CD14-positive monocyte (primary cell): ENCODE measurements at regions not wholly inside any gene's neighbourhood (a gene's known extent, or its start where the extent isn't known, plus 50 kb on each side); places are given as distances from the start of the nearest gene placed in this dataset.

Source experiments
- DNase-seq, 3 donors: peaks; one replicate each; pipeline ENCODE4 v3.0.0-alpha.2; 2011 to 2022
- H2AFZ ChIP-seq: 2 replicates; pipeline ENCODE4 v1.6.0; 2012; ENCODE audit warnings: mild to moderate bottlenecking, low read depth, low read length, inconsistent platforms; ENCODE audit not compliant: insufficient read depth, poor library complexity, severe bottlenecking
- H3K27ac ChIP-seq, 2 donors: 1 replicate in 1 of 2; 2 replicates in 1 of 2; pipeline ENCODE4 v1.5.1; 2012 to 2013; ENCODE audit warnings: low read length in 2 of 2, control low read depth in 1 of 2, inconsistent platforms in 1 of 2, low read depth in 1 of 2, mild to moderate bottlenecking in 1 of 2
- H3K27me3 ChIP-seq, 2 donors: one replicate each; pipeline versions ENCODE4 v1.6.0 to v1.6.1; 2011 to 2013; ENCODE audit warnings: low read length in 2 of 2; ENCODE audit not compliant: control insufficient read depth in 2 of 2, insufficient read depth in 2 of 2
- H3K36me3 ChIP-seq, 2 donors: replicated peaks in 1 of 2; 1 replicate in 1 of 2; 2 replicates in 1 of 2; pipeline versions ENCODE4 v1.5.1 to v1.6.1; 2012 to 2013; ENCODE audit warnings: low read length in 2 of 2, control low read depth in 1 of 2, inconsistent platforms in 1 of 2, mild to moderate bottlenecking in 1 of 2; ENCODE audit not compliant: insufficient read depth in 2 of 2, control insufficient read depth in 1 of 2
- H3K4me1 ChIP-seq, 2 donors: 1 replicate in 1 of 2; 2 replicates in 1 of 2; pipeline versions ENCODE4 v1.5.1 to v1.6.1; 2012 to 2013; ENCODE audit warnings: low read length in 2 of 2, control low read depth in 1 of 2, inconsistent platforms in 1 of 2, mild to moderate bottlenecking in 1 of 2, moderate library complexity in 1 of 2; ENCODE audit not compliant: insufficient read depth in 2 of 2, control insufficient read depth in 1 of 2
- H3K4me2 ChIP-seq: replicated peaks from 2 replicates; pipeline ENCODE3; 2012; ENCODE audit warnings: low read length, moderate library complexity, mild to moderate bottlenecking; ENCODE audit not compliant: poor library complexity, severe bottlenecking; ENCODE audit errors: extremely low read depth
- H3K4me3 ChIP-seq, 3 experiments: fragments of 200-600 bp in 1 of 3; sonication (generic) in 1 of 3; replicated peaks in 1 of 3; 1 replicate in 2 of 3; 2 replicates in 1 of 3; pipeline ENCODE4 v1.5.1; 2011 to 2013; ENCODE audit warnings: low read length in 3 of 3, mild to moderate bottlenecking in 3 of 3, control low read depth in 2 of 3, low read depth in 2 of 3, inconsistent platforms in 1 of 3, moderate library complexity in 1 of 3
- H3K79me2 ChIP-seq: 2 replicates; pipeline ENCODE4 v1.6.0; 2012; ENCODE audit warnings: mild to moderate bottlenecking, control low read depth, inconsistent platforms, low read length, moderate library complexity; ENCODE audit not compliant: insufficient read depth
- H3K9ac ChIP-seq: 2 replicates; pipeline ENCODE4 v1.6.0; 2017; ENCODE audit warnings: low read length, mild to moderate bottlenecking; ENCODE audit not compliant: insufficient read depth, poor library complexity, severe bottlenecking
- H3K9me3 ChIP-seq, 2 donors: replicated peaks in 1 of 2; 1 replicate in 1 of 2; 2 replicates in 1 of 2; pipeline versions ENCODE4 v1.5.1 to v1.6.1; 2012 to 2013; ENCODE audit warnings: low read length in 2 of 2, control low read depth in 1 of 2; ENCODE audit not compliant: control insufficient read depth in 1 of 2, insufficient read depth in 1 of 2
- H4K20me1 ChIP-seq: 2 replicates; pipeline ENCODE4 v1.6.0; 2012; ENCODE audit warnings: mild to moderate bottlenecking, low read length, control low read depth, moderate library complexity; ENCODE audit not compliant: insufficient read depth
- H3K27ac Mint-ChIP-seq, 7 donors: one replicate each; pipeline ENCODE4 v1.8.0; 2020; ENCODE audit warnings: mild to moderate bottlenecking in 7 of 7, mixed read lengths in 7 of 7, moderate library complexity in 6 of 7, inconsistent platforms in 2 of 7
- H3K27me3 Mint-ChIP-seq, 3 donors: one replicate each; pipeline ENCODE4 v1.8.0; 2021 to 2022; ENCODE audit warnings: low read depth in 3 of 3, mild to moderate bottlenecking in 3 of 3, mixed read lengths in 3 of 3, moderate library complexity in 3 of 3, inconsistent platforms in 1 of 3
- H3K36me3 Mint-ChIP-seq, 2 donors: one replicate each; pipeline ENCODE4 v1.8.0; 2020; ENCODE audit warnings: mixed read lengths in 2 of 2, inconsistent platforms in 1 of 2, mild to moderate bottlenecking in 1 of 2
- H3K4me1 Mint-ChIP-seq: one replicate; pipeline ENCODE4 v1.8.0; 2020; ENCODE audit warnings: mild to moderate bottlenecking, mixed read lengths
- H3K4me3 Mint-ChIP-seq, 2 donors: one replicate each; pipeline ENCODE4 v1.8.0; 2020; ENCODE audit warnings: mild to moderate bottlenecking in 2 of 2, mixed read lengths in 2 of 2, moderate library complexity in 1 of 2
- H3K9me3 Mint-ChIP-seq, 7 donors: one replicate each; pipeline ENCODE4 v1.8.0; 2020 to 2022; ENCODE audit warnings: mixed read lengths in 7 of 7, mild to moderate bottlenecking in 6 of 7, moderate library complexity in 6 of 7, inconsistent platforms in 2 of 7
- WGBS: methylation state at CpG from one replicate; pipeline ENCODE4 v1.1.5; 2013; ENCODE audit warnings: missing lambda C conversion rate; ENCODE audit not compliant: insufficient coverage; 5-methylcytosine and 5-hydroxymethylcytosine counted together
- intact Hi-C, 2 donors: fragments of 100-400 bp; cut with micrococcal nuclease; formaldehyde crosslinking; loops; one replicate each; pipeline versions ENCODE4 v1.15.0 to v1.15.1; 2023
- TF ChIP-seq, protein P1 (sequence below): fragments of 200-600 bp; IDR thresholded peaks from one replicate; pipeline ENCODE4 v1.8.0; 2022; ENCODE audit warnings: antibody characterized with exemption, mild to moderate bottlenecking

DNA sequence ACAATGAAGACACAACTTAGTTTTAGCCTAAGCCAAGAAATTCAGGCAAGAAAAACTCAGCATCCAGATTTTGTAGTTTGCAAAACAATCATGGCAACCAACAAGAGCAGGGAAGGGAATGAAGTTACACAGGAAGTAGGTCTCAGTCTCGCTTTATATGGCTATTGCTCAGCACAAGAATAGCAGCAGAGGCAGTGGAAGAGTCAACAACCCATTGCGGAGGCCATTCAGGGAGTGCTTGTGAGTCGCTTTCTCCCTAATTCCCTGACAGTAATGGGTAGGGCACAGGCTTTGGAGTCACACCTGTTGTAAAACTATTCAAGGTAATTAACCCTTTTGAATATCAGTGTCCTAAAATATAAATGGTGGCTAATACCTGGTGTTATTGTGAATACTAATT lies 238.5 kb downstream of the HDGFL1 start:
- H3K36me3 ChIP-seq = no peaks in the 10 kb centered on the region
- H4K20me1 ChIP-seq = no peaks in the 10 kb centered on the region
- H3K27me3 ChIP-seq = no peaks in the 10 kb centered on the region
- H3K9ac ChIP-seq = no peak overlapping the region
- H3K4me2 ChIP-seq = no peak overlapping the region
- no peak overlapping the region for H3K27ac ChIP-seq
- no peaks in the 10 kb centered on the region for H3K4me1 ChIP-seq
- Mint-ChIP-seq H3K27ac (no peak overlapping the region), H3K4me1 (no peaks in the 10 kb centered on the region), H3K4me3 (no peak overlapping the region), H3K36me3 (no peaks in the 10 kb centered on the region), H3K27me3 (peaks cover 0 to 5% (median 1%) of the 10 kb centered on the region in 3 donors), H3K9me3 (peaks cover 0 to 7% (median 2%) of the 10 kb centered on the region in 7 donors)
- no peaks in the 10 kb centered on the region for H3K79me2 ChIP-seq
- H3K4me3 ChIP-seq = no peak overlapping the region
- intact Hi-C loops = no loop called here
- H2AFZ ChIP-seq = no peak overlapping the region
- DNase-seq = no peak
- no peaks in the 10 kb centered on the region for H3K9me3 ChIP-seq
- WGBS = 71% methylated on average over 1 of the region's 3 CpGs
- TF ChIP-seq, protein P1, sequence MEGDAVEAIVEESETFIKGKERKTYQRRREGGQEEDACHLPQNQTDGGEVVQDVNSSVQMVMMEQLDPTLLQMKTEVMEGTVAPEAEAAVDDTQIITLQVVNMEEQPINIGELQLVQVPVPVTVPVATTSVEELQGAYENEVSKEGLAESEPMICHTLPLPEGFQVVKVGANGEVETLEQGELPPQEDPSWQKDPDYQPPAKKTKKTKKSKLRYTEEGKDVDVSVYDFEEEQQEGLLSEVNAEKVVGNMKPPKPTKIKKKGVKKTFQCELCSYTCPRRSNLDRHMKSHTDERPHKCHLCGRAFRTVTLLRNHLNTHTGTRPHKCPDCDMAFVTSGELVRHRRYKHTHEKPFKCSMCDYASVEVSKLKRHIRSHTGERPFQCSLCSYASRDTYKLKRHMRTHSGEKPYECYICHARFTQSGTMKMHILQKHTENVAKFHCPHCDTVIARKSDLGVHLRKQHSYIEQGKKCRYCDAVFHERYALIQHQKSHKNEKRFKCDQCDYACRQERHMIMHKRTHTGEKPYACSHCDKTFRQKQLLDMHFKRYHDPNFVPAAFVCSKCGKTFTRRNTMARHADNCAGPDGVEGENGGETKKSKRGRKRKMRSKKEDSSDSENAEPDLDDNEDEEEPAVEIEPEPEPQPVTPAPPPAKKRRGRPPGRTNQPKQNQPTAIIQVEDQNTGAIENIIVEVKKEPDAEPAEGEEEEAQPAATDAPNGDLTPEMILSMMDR = no peak

DNA sequence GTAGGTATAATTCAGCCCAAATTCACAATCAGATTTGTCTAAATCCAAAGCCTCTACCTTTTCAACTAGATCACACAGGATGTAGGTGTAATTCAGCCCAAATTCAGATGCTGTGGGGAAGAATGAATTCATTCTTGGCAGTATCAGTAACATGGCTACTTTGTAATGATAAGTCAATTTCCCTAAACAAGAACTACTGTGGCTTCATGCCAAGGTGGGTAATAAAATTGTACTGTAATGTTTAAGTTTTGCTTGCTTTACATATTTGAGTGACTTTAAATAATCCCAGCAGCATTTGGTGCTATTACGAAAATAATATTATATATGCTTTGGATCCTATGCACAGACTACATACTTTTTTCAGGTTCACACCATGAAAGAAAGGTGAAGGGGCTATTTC lies 239.1 kb downstream of the HDGFL1 start:
- no peak for DNase-seq
- no peak overlapping the region for H3K9ac ChIP-seq
- Mint-ChIP-seq H3K4me1 (no peaks in the 10 kb centered on the region), H3K36me3 (no peaks in the 10 kb centered on the region), H3K9me3 (peaks cover 0 to 7% (median 2%) of the 10 kb centered on the region in 7 donors), H3K27ac (no peak overlapping the region), H3K4me3 (no peak overlapping the region), H3K27me3 (peaks cover 0 to 2% (median 1%) of the 10 kb centered on the region in 3 donors)
- H3K4me1 ChIP-seq = no peaks in the 10 kb centered on the region
- no peaks in the 10 kb centered on the region for H4K20me1 ChIP-seq
- no peaks in the 10 kb centered on the region for H3K9me3 ChIP-seq
- no peak overlapping the region for H2AFZ ChIP-seq
- no peak overlapping the region for H3K4me3 ChIP-seq
- intact Hi-C loops = no loop called here
- H3K27ac ChIP-seq = no peak overlapping the region
- TF ChIP-seq, protein P1 = no peak
- WGBS = no CpG with 5 or more reads among the region's 1 CpG
- H3K79me2 ChIP-seq = no peaks in the 10 kb centered on the region
- no peaks in the 10 kb centered on the region for H3K36me3 ChIP-seq
- H3K27me3 ChIP-seq = no peaks in the 10 kb centered on the region
- no peak overlapping the region for H3K4me2 ChIP-seq
